HG03342 (cell line): ENCODE measurements at regions not wholly inside any gene's neighbourhood (a gene's known extent, or its start where the extent isn't known, plus 50 kb on each side); places are given as distances from the start of the nearest gene placed in this dataset.

ENCODE experiments used
- ATAC-seq: cut with Tn5 transposase; IDR thresholded peaks from one replicate; pipeline ENCODE4 v1.9.1; 2021; ENCODE audit warnings: mild to moderate bottlenecking, moderate library complexity; ENCODE audit not compliant: unreplicated experiment

GRCh38 chr11:116485425-116485824, 287.4 kb downstream of the BUD13 start:
- ATAC-seq, result no peak

- no peak for ATAC-seq
Observed at GRCh38 chr11:116482716-116483115, 290.1 kb downstream of the BUD13 start.

DNA sequence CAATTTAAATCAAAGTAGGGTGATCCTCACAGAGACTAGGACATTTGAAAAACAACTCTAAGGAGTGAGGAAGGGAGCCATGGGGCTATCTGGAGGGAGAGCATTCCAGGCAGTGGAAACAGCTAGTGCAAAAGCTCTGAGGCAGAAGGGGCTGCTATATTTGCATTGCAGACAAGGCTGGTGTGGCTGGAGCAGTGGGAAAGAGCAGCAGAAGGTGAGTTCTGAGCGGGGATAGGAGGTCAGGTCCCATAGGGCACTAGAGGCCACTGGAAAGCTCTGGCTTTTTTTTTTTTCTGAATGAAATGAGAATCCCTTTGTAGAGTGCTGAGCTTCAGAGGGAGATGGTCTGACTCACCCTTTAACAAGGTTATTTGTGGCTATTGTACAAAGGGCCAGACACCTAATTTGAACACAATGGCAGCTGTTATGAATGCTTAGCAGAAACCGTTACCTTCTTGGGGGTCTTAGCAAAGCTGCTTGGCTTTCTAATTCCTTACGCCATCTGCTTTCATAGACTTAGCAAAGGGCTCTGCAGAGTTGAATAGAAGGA, 291.6 kb downstream of the BUD13 start:
- ATAC-seq, result no peak

GRCh38 chr11:116478669-116479668, 293.8 kb downstream of the BUD13 start:
- ATAC-seq, result no peak

DNA sequence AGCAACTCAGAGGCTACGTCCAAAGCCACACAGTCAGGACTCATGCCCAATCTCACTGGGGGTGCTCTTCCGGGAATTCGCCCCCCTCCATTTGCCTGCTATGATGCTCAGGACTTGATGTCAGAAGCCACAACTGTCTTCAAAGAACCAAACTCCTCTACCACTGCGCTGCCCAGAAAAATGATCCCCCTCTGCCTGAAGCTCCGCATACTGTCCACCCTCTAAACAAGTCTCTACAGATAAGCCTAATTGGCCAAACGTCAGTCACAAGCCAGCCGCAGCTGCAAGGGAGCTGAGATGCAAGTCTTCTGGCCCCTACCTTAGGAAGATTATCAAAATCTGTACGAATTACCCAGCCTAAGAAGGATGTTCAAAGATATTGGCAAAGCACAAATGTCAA, 294.6 kb downstream of the BUD13 start:
- ATAC-seq, result no peak

DNA sequence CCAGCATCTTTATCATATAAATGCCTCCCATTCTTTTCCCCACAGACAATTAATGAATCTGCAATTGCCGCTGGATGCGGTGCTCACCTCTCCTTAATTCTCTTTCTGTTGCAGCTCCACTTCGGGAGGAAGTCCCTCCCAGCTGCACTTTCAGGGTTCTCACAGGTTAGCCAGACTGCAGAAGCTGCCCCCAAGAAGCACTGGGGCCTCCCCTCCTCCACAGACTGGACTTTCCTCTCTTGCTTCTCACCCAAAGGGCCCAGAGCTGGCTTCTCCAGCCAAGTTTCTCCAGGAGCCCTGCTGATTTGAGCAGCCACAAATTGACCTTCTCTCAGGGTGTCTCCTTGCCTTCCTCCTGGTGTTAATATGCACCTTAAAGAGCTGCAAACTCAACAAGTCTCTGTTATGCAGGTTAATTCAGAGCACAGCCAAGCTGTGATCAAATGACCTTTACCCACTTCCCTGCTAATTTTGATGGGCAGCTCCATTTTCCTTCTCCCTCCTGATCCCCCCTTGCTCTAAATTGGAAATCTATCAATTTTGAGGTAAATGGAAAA, 298.9 kb downstream of the BUD13 start:
- no peak for ATAC-seq

DNA sequence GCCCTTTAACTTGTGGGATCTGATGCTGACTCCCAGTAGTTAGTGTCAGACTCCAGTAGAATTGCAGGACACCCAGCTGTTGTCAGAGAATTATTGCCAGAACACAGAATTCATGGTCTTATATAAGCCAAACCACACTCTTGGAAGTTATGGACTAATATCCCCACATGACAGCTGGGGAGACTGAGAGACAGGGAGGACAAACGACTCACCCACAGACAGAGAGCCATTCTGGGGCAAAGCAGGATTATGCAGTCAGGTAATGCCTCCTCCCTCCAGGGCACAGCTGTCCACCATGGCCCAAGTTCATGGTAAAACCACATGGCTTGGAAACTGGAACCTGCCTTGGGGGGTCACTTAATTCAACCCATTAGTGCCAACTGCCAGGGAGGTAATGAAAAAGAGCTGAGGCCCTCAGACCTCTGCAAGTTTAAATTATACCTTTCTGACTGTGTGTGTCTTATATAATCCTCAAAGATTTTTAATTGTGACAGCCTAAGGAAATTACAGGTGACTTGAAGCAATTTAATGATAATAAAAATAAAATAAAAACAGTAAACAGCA, 299.5 kb downstream of the BUD13 start:
- no peak for ATAC-seq

DNA sequence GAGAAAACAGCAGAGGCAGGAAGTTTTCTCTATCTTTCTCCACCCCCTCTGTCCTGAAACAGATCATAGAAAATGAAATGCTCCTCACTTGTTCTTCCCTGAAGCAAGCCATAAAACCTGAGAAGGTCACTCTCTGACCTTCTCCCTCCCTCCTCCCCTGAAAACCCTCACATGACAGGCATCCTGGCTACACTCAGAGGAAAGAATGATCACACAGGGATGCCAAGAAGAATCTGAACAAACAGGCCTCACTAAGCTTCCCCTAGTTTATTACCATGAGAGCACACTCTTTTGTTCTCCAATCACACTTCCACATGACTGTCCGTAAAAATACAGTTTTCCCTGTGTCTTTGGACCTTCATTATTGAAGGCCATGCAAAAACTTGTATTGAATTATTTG, 300.1 kb downstream of the BUD13 start:
- ATAC-seq, result no peak

GRCh38 chr11:116471608-116472256, 301.1 kb downstream of the BUD13 start:
- no peak for ATAC-seq

DNA sequence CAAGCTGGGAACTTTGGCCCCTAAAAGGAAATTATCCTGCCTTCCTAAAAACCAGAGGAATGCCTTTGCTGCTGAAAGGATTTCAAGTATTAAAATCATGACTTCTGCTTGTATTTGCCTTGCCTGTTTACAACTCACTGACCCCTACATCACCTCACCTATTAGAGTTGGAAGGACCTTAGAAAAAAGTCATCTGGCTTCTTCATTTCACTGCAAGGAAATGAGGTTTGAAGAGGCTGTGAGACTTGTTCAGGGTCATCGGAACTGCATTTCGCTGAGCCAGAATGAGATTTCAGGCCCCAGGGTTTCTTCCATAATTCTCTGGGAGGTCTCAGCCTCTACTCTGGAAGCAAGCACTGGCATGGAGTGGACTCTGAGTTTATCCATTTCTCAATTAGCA, 304.1 kb downstream of the BUD13 start:
- ATAC-seq, result no peak

DNA sequence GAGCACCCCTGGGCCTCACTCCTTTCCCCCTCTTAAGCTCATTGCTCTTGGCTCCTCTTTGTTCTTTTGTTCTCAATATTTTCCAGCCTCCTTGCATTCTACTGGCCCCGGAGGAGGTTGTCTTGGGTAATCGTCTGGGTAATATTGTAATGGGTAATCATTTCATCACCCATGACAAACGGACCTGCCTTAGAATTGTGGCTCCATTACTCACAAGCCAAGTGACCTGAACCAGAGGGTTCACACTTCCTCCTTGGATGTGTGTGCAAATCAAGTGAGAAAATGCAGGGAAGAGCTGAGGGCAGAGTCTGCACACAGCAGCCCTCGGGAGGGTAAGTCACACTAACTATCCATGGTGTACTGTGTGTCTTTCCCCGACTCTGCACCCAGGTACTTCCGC, 305.0 kb downstream of the BUD13 start:
- no peak for ATAC-seq

DNA sequence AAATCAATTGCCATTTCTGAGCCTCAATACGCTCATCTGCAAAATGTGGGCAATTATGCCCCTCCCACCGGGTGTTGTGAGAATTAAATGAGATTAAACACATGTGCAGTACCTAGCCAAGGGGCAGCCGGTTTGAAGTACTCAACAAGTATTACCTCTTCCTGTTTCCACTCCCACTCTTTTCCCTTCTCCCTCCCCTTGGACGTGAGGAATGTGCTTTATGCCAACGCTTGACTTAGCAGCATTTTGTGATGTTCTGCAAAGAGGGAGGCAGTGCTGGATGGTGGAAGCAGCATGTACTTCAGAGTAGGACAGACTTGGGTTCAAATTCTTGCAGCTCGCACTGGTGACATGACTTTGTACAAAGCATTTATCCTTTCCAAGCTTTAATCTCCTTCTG, 306.0 kb downstream of the BUD13 start:
- ATAC-seq, result no peak

DNA sequence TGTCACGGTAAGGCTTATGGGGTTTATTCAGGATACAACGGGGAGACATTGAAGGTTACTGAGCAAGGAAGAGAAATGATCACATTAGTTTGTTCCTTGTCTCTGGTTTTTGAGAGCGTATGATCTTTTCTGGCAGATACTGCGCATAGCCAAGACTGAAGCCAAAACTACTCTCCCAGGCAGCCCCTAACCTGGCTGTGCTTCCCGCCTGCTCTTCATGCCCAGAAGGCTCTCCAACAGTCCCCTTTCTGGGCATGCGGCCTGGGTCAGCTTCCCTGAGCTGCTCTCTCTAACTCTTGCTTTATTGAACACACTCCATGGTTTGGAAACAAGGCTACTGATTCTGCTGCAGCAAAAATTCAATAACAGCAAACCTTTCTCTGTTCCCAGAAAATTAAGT, 306.6 kb downstream of the BUD13 start:
- no peak for ATAC-seq

DNA sequence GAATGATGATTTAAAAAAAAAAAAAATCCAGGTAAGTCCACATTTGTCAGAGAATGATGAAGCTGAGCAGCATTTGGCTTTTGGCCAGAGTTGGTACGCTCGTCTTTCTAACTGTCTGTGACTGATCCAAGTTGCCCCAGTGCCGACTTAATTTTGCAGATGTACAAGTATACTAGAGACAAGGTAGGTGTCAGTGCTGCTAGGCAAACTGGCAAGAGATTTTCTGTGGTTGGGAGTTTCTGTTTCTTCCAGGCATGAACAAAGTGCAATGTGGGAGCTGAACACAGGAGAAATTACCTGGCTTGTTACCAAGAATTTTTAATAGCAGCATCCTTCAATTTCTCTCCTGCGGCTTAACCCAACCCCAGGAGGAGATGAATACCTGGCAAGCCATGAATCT, 307.7 kb downstream of the BUD13 start:
- no peak for ATAC-seq

GRCh38 chr11:116461789-116462188, 311.0 kb downstream of the BUD13 start:
- no peak for ATAC-seq

- ATAC-seq, result no peak
Observed at GRCh38 chr11:116460156-116460920, 312.4 kb downstream of the BUD13 start.

- ATAC-seq, result no peak
Observed at GRCh38 chr11:116459185-116460045, 313.4 kb downstream of the BUD13 start.

GRCh38 chr11:116458546-116458945, 314.2 kb downstream of the BUD13 start:
- no peak for ATAC-seq

DNA sequence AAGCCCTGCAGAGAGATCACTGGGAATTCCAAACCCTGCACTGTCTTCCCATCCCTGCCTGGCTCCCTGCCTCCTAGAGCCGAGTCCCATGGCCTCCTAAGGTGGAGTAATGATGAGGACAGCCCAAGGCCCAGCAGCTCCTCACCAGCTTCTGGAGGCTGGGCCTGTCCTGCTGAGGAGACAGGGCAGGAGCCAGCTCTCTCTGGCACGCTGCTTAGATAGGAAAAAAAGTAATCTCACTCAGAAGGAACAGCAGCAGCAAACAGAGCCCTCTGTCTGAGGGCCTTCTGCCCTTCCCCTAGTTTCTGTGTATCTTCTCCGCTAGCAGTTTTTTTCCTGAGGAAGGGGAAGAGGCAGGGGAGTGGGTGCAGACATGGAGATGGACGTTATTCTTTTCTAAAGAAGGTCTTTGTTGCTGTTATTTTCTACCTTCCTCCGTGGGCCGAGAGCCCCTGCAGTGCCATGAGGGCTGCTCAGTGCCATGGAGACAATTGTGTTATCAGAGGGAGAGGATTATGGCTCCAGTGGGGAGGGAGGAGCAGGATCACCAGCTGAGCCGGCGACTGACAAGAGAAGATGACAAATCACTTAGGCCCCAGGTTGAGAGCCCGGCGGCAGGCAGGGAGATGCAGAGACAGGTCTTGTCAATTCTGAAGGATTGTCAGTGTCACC, 315.3 kb downstream of the BUD13 start:
- no peak for ATAC-seq
